Thoracic aorta (tissue), 2 donors: ENCODE measurements at regions not wholly inside any gene's neighbourhood (a gene's known extent, or its start where the extent isn't known, plus 50 kb on each side); places are given as distances from the start of the nearest gene placed in this dataset.

Experiments used
- ATAC-seq: fragments of 150-250 bp; one replicate; pipeline ENCODE4 v1.8.0; 2017; ENCODE audit warnings: low read depth; ENCODE audit not compliant: insufficient number of reproducible peaks, low FRiP score
- DNase-seq: peaks from one replicate; pipeline ENCODE4 v3.0.0-alpha.2; 2020; ENCODE audit warnings: low spot score
- H3K27ac ChIP-seq, 2 donors: fragments of 200-600 bp; sonication (generic); 1 replicate in 1 of 2; 2 replicates in 1 of 2; pipeline ENCODE4 v1.5.1; 2016; ENCODE audit warnings: mild to moderate bottlenecking in 2 of 2, moderate library complexity in 2 of 2
- H3K27me3 ChIP-seq: fragments of 200-600 bp; sonication (generic); replicated peaks from 2 replicates; pipeline ENCODE4 v1.6.0; 2016; ENCODE audit warnings: mild to moderate bottlenecking; ENCODE audit not compliant: insufficient read depth
- H3K36me3 ChIP-seq: fragments of 200-600 bp; sonication (generic); one replicate; pipeline ENCODE4 v1.5.1; 2016
- H3K4me1 ChIP-seq, 2 donors: fragments of 200-600 bp; sonication (generic); 1 replicate in 1 of 2; 2 replicates in 1 of 2; pipeline versions ENCODE4 v1.5.1 to v1.6.0; 2016; ENCODE audit warnings: low read depth in 2 of 2, mild to moderate bottlenecking in 1 of 2; ENCODE audit not compliant: control insufficient read depth in 1 of 2
- H3K4me3 ChIP-seq: fragments of 200-600 bp; sonication (generic); 2 replicates; pipeline ENCODE4 v1.5.1; 2016; ENCODE audit warnings: mild to moderate bottlenecking
- H3K9me3 ChIP-seq: fragments of 200-600 bp; sonication (generic); 2 replicates; pipeline ENCODE4 v1.5.1; 2016
- CTCF ChIP-seq: fragments of 200-600 bp; sonication (generic); IDR thresholded peaks from one replicate; pipeline ENCODE4 v1.5.1; 2019; ENCODE audit warnings: antibody characterized with exemption

- H3K36me3 ChIP-seq, result no peaks in the 10 kb centered on the region
- TF ChIP-seq CTCF, result no peak
- DNase-seq (no peak), ATAC-seq (no peak)
- no peaks in the 10 kb centered on the region for H3K4me1 ChIP-seq
- no peak overlapping the region for H3K4me3 ChIP-seq
- H3K27ac ChIP-seq, result no peak overlapping the region
- H3K9me3 ChIP-seq, result no peaks in the 10 kb centered on the region
- no peaks in the 10 kb centered on the region for H3K27me3 ChIP-seq
Observed at GRCh38 chr15:31151301-31152233, 50.0 kb upstream of the TRPM1 start.

DNA sequence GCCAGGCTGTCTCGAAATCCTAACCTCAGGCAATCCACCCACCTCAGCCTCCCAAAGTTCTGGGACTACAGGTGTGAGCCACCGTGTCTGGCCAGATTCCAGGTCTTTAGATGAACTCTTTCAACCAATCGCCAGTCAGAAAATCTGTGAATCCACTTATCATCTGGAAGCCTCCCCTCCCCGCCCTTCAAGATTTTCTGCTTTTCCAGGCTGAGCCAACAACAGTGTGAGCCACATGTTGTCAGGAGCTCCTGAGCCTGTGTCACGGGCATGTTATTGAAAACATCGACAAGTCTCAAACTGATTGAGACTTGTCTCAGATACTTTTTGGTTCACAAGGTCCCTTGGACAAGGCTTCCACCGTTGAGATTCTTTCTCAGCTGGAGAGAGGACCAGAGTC lies 52.0 kb upstream of the TRPM1 start:
- TF ChIP-seq CTCF, result no peak
- Histone ChIP-seq H3K36me3 (no peaks in the 10 kb centered on the region), H3K4me3 (no peak overlapping the region), H3K4me1 (no peaks in the 10 kb centered on the region), H3K9me3 (no peaks in the 10 kb centered on the region), H3K27me3 (no peaks in the 10 kb centered on the region), H3K27ac (no peak overlapping the region)
- ATAC-seq (no peak), DNase-seq (no peak)

DNA sequence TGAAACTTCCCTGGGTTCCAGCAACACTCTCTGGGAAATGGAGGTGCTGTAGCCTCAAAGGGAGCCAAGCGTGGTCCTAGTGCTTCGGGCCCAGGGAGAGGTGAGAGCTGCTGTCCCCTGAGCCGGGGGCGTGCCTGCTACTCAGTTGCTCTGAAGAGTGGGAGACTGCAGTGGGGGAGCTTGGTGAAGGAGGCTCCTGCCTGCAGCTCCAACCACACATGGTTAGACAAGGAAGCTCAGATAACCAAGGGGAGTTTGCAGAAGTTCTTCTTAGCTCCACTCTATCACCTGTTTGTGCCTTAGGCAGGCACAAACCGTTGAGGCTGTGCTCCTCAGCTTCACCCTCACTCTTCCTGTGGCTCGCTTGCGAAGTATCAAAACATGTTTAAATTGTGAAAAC lies 53.6 kb upstream of the TRPM1 start:
- Histone ChIP-seq H3K27ac (no peak overlapping the region), H3K27me3 (no peaks in the 10 kb centered on the region), H3K4me1 (no peaks in the 10 kb centered on the region), H3K4me3 (no peak overlapping the region), H3K9me3 (no peaks in the 10 kb centered on the region), H3K36me3 (no peaks in the 10 kb centered on the region)
- no peak for TF ChIP-seq CTCF
- DNase-seq, result no peak
- no peak for ATAC-seq

DNA sequence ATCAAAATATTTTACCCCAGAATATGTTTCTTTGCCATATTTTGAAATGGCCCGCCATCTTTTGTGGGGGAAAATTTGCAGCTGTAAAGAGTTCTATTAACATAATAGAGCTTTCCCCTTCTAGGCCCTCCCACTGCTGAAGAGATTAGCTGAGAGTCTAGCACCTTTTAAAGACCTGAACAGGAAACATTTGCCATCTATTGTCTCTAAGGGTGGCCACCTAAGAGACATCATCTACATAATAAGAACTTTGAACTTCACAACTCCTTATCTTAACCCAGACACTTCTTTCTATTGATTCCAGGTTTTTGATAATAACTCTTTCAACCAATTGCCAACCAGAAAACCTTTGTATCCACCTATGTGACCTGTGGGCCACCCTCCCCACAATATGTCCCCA lies 54.7 kb upstream of the TRPM1 start:
- H3K27me3 ChIP-seq, result no peaks in the 10 kb centered on the region
- TF ChIP-seq CTCF, result no peak
- DNase-seq (no peak), ATAC-seq (no peak)
- H3K4me3 ChIP-seq, result no peak overlapping the region
- no peaks in the 10 kb centered on the region for H3K36me3 ChIP-seq
- H3K4me1 ChIP-seq, result no peaks in the 10 kb centered on the region
- no peaks in the 10 kb centered on the region for H3K9me3 ChIP-seq
- no peak overlapping the region for H3K27ac ChIP-seq

DNA sequence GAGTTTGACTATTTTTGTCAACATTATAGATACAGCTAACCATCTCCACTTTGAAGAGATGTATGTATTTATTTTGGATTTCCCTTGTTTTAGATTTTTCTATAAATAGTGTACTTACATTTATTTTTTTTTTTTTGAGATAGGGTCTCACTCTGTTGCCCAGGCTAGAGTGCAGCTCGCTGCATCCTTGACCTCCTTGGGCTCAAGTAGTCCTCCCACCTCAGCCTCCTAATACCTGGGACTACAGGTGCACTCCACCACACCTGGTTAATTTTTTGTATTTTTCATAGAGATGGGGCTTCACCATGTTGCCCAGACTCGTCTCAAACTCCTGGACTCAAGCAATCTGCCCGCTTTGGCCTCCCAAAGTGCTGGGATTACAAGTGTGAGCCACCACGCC lies 55.3 kb upstream of the TRPM1 start:
- no peak for TF ChIP-seq CTCF
- ATAC-seq, result no peak
- no peak for DNase-seq
- no peaks in the 10 kb centered on the region for H3K36me3 ChIP-seq
- H3K27me3 ChIP-seq, result no peaks in the 10 kb centered on the region
- no peaks in the 10 kb centered on the region for H3K9me3 ChIP-seq
- no peak overlapping the region for H3K4me3 ChIP-seq
- H3K4me1 ChIP-seq, result no peaks in the 10 kb centered on the region
- no peak overlapping the region for H3K27ac ChIP-seq
